ENCODE measurements at regions not wholly inside any gene's neighbourhood (a gene's known extent, or its start where the extent isn't known, plus 50 kb on each side); places are given as distances from the start of the nearest gene placed in this dataset.

- TF ChIP-seq CTCF (IDR thresholded peaks at IDR 0.05; ENCODE audit: low read depth, low read length), result no peak
- H3K4me3 ChIP-seq (ENCODE audit: low read depth, low read length), result no peak overlapping the region
- ChIA-PET CTCF (no interaction called here), POLR2A (no interaction called here)
- no peaks in the 10 kb centered on the region for H3K27me3 ChIP-seq (ENCODE audit: control insufficient read depth, insufficient read depth, low read length)
- no peaks in the 10 kb centered on the region; the same call in 1 of the 2 replicates for H3K9me3 ChIP-seq (ENCODE audit: control insufficient read depth, insufficient read depth, low read length)
- H3K27ac ChIP-seq (ENCODE audit: low read depth, low read length), result no peak overlapping the region
- no peak for DNase-seq (ENCODE audit: low read depth, low spot score)
Observed at GRCh38 chr12:16719713-16720416, 113.9 kb upstream of the LMO3 start.

GRCh38 chr12:16716928-16717327, 111.0 kb upstream of the LMO3 start:
- ChIA-PET POLR2A (no interaction called here), CTCF (no interaction called here)
- H3K27ac ChIP-seq (ENCODE audit: low read depth, low read length), result no peak overlapping the region
- TF ChIP-seq CTCF (IDR thresholded peaks at IDR 0.05; ENCODE audit: low read depth, low read length), result no peak
- no peaks in the 10 kb centered on the region for H3K27me3 ChIP-seq (ENCODE audit: control insufficient read depth, insufficient read depth, low read length)
- H3K9me3 ChIP-seq (ENCODE audit: control insufficient read depth, insufficient read depth, low read length), result no peaks in the 10 kb centered on the region; the same call in 1 of the 2 replicates
- no peak for DNase-seq (ENCODE audit: low read depth, low spot score)
- H3K4me3 ChIP-seq (ENCODE audit: low read depth, low read length), result no peak overlapping the region

GRCh38 chr12:16692099-16692498, 86.1 kb upstream of the LMO3 start:
- ChIA-PET CTCF (no interaction called here), POLR2A (no interaction called here)
- no peak overlapping the region for H3K27ac ChIP-seq (ENCODE audit: low read depth, low read length)
- H3K27me3 ChIP-seq (ENCODE audit: control insufficient read depth, insufficient read depth, low read length), result no peaks in the 10 kb centered on the region
- no peak for TF ChIP-seq CTCF (IDR thresholded peaks at IDR 0.05; ENCODE audit: low read depth, low read length)
- peaks cover 2% of the 10 kb centered on the region; the same call in 1 of the 2 replicates for H3K9me3 ChIP-seq (ENCODE audit: control insufficient read depth, insufficient read depth, low read length)
- H3K4me3 ChIP-seq (ENCODE audit: low read depth, low read length), result no peak overlapping the region
- no peak for DNase-seq (ENCODE audit: low read depth, low spot score)

GRCh38 chr12:16691624-16692023, 85.7 kb upstream of the LMO3 start:
- no peak for DNase-seq (ENCODE audit: low read depth, low spot score)
- ChIA-PET CTCF (no interaction called here), POLR2A (no interaction called here)
- Histone ChIP-seq H3K27ac (ENCODE audit: low read depth, low read length) (no peak overlapping the region), H3K9me3 (ENCODE audit: control insufficient read depth, insufficient read depth, low read length) (no peaks in the 10 kb centered on the region; the same call in 1 of the 2 replicates), H3K27me3 (ENCODE audit: control insufficient read depth, insufficient read depth, low read length) (no peaks in the 10 kb centered on the region), H3K4me3 (ENCODE audit: low read depth, low read length) (no peak overlapping the region)
- no peak for TF ChIP-seq CTCF (IDR thresholded peaks at IDR 0.05; ENCODE audit: low read depth, low read length)

GRCh38 chr12:16688200-16688599, 82.2 kb upstream of the LMO3 start:
- ChIA-PET POLR2A (no interaction called here), CTCF (no interaction called here)
- DNase-seq (ENCODE audit: low read depth, low spot score), result no peak
- Histone ChIP-seq H3K27ac (ENCODE audit: low read depth, low read length) (no peak overlapping the region), H3K27me3 (ENCODE audit: control insufficient read depth, insufficient read depth, low read length) (no peaks in the 10 kb centered on the region), H3K9me3 (ENCODE audit: control insufficient read depth, insufficient read depth, low read length) (no peaks in the 10 kb centered on the region; the same call in 1 of the 2 replicates), H3K4me3 (ENCODE audit: low read depth, low read length) (no peak overlapping the region)
- no peak for TF ChIP-seq CTCF (IDR thresholded peaks at IDR 0.05; ENCODE audit: low read depth, low read length)
